ENCODE measurements at regions not wholly inside any gene's neighbourhood (a gene's known extent, or its start where the extent isn't known, plus 50 kb on each side); places are given as distances from the start of the nearest gene placed in this dataset.
"Not testable (repeated sequence)": the region's sequence is repeated elsewhere in the genome, so short reads cannot be mapped to it uniquely, and the experiment has no call there.

DNA sequence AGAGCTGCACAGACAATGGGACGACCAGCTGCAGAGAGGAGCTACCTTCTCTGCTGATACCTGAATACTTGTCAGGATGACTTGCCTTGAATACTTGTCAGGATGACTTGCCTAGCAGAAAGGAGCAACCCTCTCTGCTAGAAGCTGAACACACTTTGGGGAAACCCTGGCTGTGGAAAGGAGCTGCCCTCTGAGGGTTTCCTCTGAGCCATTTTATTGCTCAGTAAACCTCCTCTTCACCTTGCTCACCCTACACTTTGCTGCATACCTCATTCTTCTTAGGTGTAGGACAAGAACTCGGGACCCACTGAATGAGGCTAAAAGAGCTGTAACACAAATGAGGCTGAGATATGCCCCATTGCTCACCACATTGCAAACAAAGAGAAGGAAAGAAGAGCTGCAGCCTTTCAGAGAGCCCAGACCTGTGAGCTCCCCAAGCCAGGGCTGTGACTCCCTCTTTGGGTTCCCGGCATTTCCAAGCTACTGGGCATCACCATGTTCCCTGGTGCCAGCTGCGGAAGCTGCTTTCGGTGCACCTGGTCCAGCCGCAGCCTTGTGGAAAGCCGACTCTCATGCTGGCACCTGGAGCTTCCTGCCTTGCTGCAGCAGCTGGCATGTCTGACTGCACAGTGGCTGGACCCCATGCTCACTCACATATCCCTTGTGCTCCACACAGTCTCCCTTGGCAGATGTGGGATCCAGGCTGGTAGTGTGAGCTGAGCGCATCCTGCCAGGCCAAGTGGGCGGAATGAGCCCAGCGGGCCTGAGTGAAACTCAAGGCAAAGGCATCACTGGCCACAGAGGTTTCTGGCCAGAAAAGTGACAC is 106.7 kb upstream of the AHI1 start:
- no peak for DNase-seq (ENCODE audit: low read depth)
- H3K4me3 ChIP-seq (ENCODE audit: low read depth, low read length) = no peak overlapping the region
- no peak for TF ChIP-seq CTCF (IDR thresholded peaks at IDR 0.05; ENCODE audit: insufficient read depth, low read length)

- DNase-seq (ENCODE audit: low read depth) = no peak
- H3K4me3 ChIP-seq (ENCODE audit: low read depth, low read length) = no peak overlapping the region
- TF ChIP-seq CTCF (IDR thresholded peaks at IDR 0.05; ENCODE audit: insufficient read depth, low read length) = no peak
Observed at GRCh38 chr6:135605278-135605790, 107.8 kb upstream of the AHI1 start.

GRCh38 chr6:135606392-135606791 is 108.9 kb upstream of the AHI1 start:
- DNase-seq (ENCODE audit: low read depth) = no peak
- no peak for TF ChIP-seq CTCF (IDR thresholded peaks at IDR 0.05; ENCODE audit: insufficient read depth, low read length)
- H3K4me3 ChIP-seq (ENCODE audit: low read depth, low read length) = no peak overlapping the region

DNA sequence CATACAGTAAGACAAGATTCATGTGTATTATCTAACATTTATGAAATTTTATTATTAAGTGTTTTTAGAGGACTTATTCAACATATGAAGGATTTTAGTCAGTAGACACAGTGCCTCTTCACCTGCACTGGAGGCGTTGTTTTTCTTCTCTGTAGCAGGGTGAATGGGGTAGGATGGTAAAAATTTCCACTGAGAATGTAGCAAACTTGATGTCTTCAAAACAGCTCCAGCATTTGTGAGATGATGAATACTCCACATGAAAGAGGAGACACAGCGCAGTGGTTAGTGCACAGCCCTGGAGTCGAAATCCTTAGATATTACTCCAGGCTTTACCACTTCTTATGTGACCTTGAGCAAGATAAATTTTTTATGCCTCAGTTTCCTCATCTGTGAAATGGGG is 110.5 kb upstream of the AHI1 start:
- H3K4me3 ChIP-seq (ENCODE audit: low read depth, low read length) = no peak overlapping the region
- TF ChIP-seq CTCF (IDR thresholded peaks at IDR 0.05; ENCODE audit: insufficient read depth, low read length) = no peak
- DNase-seq (ENCODE audit: low read depth) = no peak

GRCh38 chr6:135610192-135610591 is 112.7 kb upstream of the AHI1 start:
- not testable (repeated sequence) for DNase-seq (ENCODE audit: low read depth); H3K4me3 ChIP-seq (ENCODE audit: low read depth, low read length)

DNA sequence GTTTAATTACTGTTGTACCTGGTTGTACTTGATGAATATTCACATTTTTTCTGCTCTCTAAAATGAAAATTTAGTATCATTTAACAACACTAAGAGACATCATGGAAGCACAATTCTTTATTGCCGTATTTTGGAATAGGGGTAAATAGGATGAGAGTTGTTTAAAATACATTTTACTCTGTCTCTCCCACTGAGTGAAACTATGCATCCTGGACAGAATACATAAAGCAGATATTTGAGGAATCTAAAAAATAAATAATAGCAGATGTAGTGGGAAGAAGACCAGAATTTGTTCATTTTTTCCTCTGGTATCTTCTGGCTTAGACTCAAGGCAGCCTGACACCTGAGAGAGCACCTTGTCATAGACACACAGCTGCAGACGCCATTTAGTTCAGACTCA is 119.1 kb upstream of the AHI1 start:
- no peak for TF ChIP-seq CTCF (IDR thresholded peaks at IDR 0.05; ENCODE audit: insufficient read depth, low read length)
- DNase-seq (ENCODE audit: low read depth) = no peak
- no peak overlapping the region for H3K4me3 ChIP-seq (ENCODE audit: low read depth, low read length)

- no peak for TF ChIP-seq CTCF (IDR thresholded peaks at IDR 0.05; ENCODE audit: insufficient read depth, low read length)
- no peak for DNase-seq (ENCODE audit: low read depth)
- no peak overlapping the region for H3K4me3 ChIP-seq (ENCODE audit: low read depth, low read length)
Observed at GRCh38 chr6:135617222-135617621, 119.7 kb upstream of the AHI1 start.
